ENCODE measurements at regions not wholly inside any gene's neighbourhood (a gene's known extent, or its start where the extent isn't known, plus 50 kb on each side); places are given as distances from the start of the nearest gene placed in this dataset.

DNA sequence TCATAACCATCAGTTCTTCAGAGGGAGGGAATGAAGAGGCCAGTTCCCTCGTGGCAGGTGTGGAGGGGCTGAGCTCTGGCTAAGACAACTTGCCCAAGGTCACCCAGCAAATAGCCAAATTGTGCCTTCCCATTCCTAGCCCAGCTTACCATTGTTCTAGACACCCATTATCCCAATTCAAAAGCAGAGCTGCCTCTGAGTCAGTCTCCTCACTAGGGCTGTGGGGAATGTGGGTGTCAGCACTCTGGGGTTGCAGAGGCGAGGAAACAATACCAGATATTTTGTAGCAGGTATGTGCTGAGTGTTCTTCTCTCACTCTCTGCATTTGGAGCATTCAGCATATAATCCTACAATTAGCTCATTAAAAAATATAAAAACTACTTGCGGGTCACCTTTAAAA is 270.8 kb downstream of the PSAT1 start:
- no peak overlapping the region for H3K4me3 ChIP-seq
- TF ChIP-seq CTCF (IDR thresholded peaks at IDR 0.05) (no peak), POLR2AphosphoS5 (IDR thresholded peaks at IDR 0.05) (no peak), POLR2A (IDR thresholded peaks at IDR 0.05) (no peak)
- intact Hi-C loops (cut with DNase I; ENCODE audit: low total_unique reads): no loop called here

DNA sequence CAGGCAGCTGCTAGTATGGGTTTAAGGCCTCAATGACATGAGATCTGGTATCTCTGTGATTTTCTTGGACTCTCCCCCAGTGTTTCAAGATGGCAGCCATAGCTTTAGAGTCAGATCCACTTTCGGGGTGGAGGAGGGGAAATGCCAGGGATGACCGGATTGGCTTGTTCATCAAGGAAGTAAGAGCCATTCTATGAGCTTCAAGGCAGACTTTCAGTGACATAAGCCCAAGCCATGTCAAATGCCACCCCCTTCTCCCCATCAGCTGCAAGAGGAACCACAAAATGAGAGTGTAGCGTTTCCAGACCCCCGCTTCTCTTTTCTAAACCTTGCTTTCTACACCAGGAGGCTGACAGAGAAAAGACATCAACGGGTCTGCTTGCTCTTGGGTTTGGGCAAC is 271.8 kb downstream of the PSAT1 start:
- Histone ChIP-seq H3K27me3 (no peaks in the 10 kb centered on the region), H3K9me3 (no peaks in the 10 kb centered on the region), H3K36me3 (no peaks in the 10 kb centered on the region), H3K4me1 (no peaks in the 10 kb centered on the region), H3K4me3 (no peak overlapping the region), H3K27ac (no peak overlapping the region)
- intact Hi-C loops (cut with DNase I; ENCODE audit: low total_unique reads): no loop called here
- DNase-seq (ENCODE audit: low spot score in 2 of 2): no peak
- TF ChIP-seq POLR2A (IDR thresholded peaks at IDR 0.05): no peak
- no peak for TF ChIP-seq CTCF (IDR thresholded peaks at IDR 0.05)
- TF ChIP-seq POLR2AphosphoS5 (IDR thresholded peaks at IDR 0.05): no peak

More for the DNA sequence above, 270.8 kb downstream of the PSAT1 start:
- Histone ChIP-seq H3K27ac (no peak overlapping the region), H3K27me3 (no peaks in the 10 kb centered on the region), H3K36me3 (no peaks in the 10 kb centered on the region), H3K9me3 (no peaks in the 10 kb centered on the region), H3K4me1 (no peaks in the 10 kb centered on the region)
- DNase-seq (ENCODE audit: low spot score in 2 of 2): no peak

DNA sequence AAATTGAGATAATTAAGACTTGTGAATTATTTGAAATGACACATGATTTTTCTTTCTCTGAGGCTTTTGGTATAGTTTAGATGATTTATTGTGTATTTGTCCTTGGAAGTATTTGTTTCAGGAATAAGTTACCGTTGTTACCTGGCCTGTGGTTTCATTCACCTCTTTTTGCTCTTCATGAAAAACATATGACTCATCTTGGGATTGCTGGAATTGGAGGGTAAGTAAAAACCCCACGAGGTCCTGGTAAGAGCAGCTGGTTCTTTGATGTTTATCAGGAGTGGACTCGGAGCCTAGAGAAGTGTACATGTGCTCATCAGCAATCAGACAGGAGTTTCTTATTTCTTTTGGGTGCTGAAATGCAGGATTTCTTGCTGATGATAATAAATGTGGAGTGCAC is 275.3 kb downstream of the PSAT1 start:
- Histone ChIP-seq H3K36me3 (no peaks in the 10 kb centered on the region), H3K4me1 (no peaks in the 10 kb centered on the region), H3K4me3 (no peak overlapping the region), H3K9me3 (no peaks in the 10 kb centered on the region), H3K27me3 (no peaks in the 10 kb centered on the region), H3K27ac (no peak overlapping the region)
- no peak for TF ChIP-seq POLR2A (IDR thresholded peaks at IDR 0.05)
- TF ChIP-seq POLR2AphosphoS5 (IDR thresholded peaks at IDR 0.05): no peak
- TF ChIP-seq CTCF (IDR thresholded peaks at IDR 0.05): no peak
- DNase-seq (ENCODE audit: low spot score in 2 of 2): no peak
- intact Hi-C loops (cut with DNase I; ENCODE audit: low total_unique reads): no loop called here

DNA sequence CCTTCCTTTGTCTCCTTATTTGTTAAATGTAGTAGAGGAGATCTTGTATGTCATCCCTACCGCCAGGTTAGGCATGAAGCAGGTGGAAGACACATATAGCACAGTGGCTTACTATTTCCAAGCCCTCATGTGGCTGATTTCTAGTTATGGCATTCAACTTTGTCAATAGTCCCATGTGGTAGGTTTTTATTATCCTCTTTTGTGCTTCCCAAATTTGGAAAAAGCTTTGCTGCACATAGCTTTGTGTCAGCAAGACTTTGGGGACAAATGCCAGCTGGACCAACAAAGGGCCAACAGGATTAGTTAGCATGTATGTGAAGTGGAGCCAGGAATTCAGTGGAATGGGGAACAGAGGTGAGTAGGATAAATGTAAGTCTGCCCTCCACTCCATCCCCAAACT is 276.3 kb downstream of the PSAT1 start:
- H3K4me1 ChIP-seq: no peaks in the 10 kb centered on the region
- no peak for TF ChIP-seq POLR2AphosphoS5 (IDR thresholded peaks at IDR 0.05)
- no peak for TF ChIP-seq POLR2A (IDR thresholded peaks at IDR 0.05)
- TF ChIP-seq CTCF (IDR thresholded peaks at IDR 0.05): no peak
- no peak overlapping the region for H3K27ac ChIP-seq
- H3K9me3 ChIP-seq: no peaks in the 10 kb centered on the region
- DNase-seq (ENCODE audit: low spot score in 2 of 2): peak in 1 of 2 donors; percentile 38
- H3K36me3 ChIP-seq: no peaks in the 10 kb centered on the region
- intact Hi-C loops (cut with DNase I; ENCODE audit: low total_unique reads): no loop called here
- H3K27me3 ChIP-seq: no peaks in the 10 kb centered on the region
- H3K4me3 ChIP-seq: no peak overlapping the region

GRCh38 chr9:78573669-78574068 is 276.7 kb downstream of the PSAT1 start:
- no peaks in the 10 kb centered on the region for H3K27me3 ChIP-seq
- H3K36me3 ChIP-seq: no peaks in the 10 kb centered on the region
- no peak for DNase-seq (ENCODE audit: low spot score in 2 of 2)
- no peak for TF ChIP-seq POLR2A (IDR thresholded peaks at IDR 0.05)
- TF ChIP-seq CTCF (IDR thresholded peaks at IDR 0.05): no peak
- TF ChIP-seq POLR2AphosphoS5 (IDR thresholded peaks at IDR 0.05): no peak
- no peak overlapping the region for H3K4me3 ChIP-seq
- intact Hi-C loops (cut with DNase I; ENCODE audit: low total_unique reads): no loop called here
- H3K4me1 ChIP-seq: no peaks in the 10 kb centered on the region
- no peak overlapping the region for H3K27ac ChIP-seq
- H3K9me3 ChIP-seq: no peaks in the 10 kb centered on the region

Measured in breast epithelium (tissue), 4 donors.